Left lung (tissue), 4 donors: ENCODE measurements at regions not wholly inside any gene's neighbourhood (a gene's known extent, or its start where the extent isn't known, plus 50 kb on each side); places are given as distances from the start of the nearest gene placed in this dataset.

ENCODE experiments used
- ATAC-seq: fragments of 200-7000 bp; cut with Tn5 transposase; one replicate; pipeline ENCODE4 v1.9.1; 2020; ENCODE audit warnings: moderate library complexity
- DNase-seq, 4 donors: peaks; one replicate each; pipeline ENCODE4 v3.0.0-alpha.2; 2013 to 2020
- H3K27ac ChIP-seq, 2 donors: fragments of 200-600 bp; sonication (generic) in 1 of 2; one replicate each; pipeline versions ENCODE4 v1.5.0 to v1.8.0; 2020 to 2021
- H3K27me3 ChIP-seq, 2 donors: fragments of 200-600 bp; sonication (generic) in 1 of 2; one replicate each; pipeline versions ENCODE4 v1.5.0 to v1.8.0; 2020 to 2021
- H3K36me3 ChIP-seq, 2 donors: fragments of 200-600 bp; sonication (generic) in 1 of 2; one replicate each; pipeline versions ENCODE4 v1.5.0 to v1.8.0; 2020 to 2021
- H3K4me1 ChIP-seq, 2 donors: fragments of 200-600 bp; one replicate each; pipeline ENCODE4 v1.8.0; 2021
- H3K4me3 ChIP-seq, 2 donors: fragments of 200-600 bp; sonication (generic) in 1 of 2; one replicate each; pipeline versions ENCODE4 v1.5.0 to v1.8.0; 2020 to 2021; ENCODE audit warnings: mild to moderate bottlenecking in 1 of 2
- H3K9me3 ChIP-seq, 2 donors: fragments of 200-600 bp; sonication (generic) in 1 of 2; one replicate each; pipeline versions ENCODE4 v1.5.0 to v1.8.0; 2020 to 2021
- intact Hi-C, 2 donors: fragments of 100-400 bp; cut with DNase I; formaldehyde crosslinking; loops; one replicate each; pipeline versions ENCODE4 v1.11.2 to v1.14.2; 2022
- TF ChIP-seq, protein P1 (sequence below), 2 donors: fragments of 200-600 bp; sonication (generic) in 1 of 2; IDR thresholded peaks; one replicate each; pipeline versions ENCODE4 v1.5.0 to v1.8.0; 2021; ENCODE audit warnings: antibody characterized with exemption in 2 of 2
- donor health status: DM: no; HTN: yes; CAD: no.
- donor health status: DM: no; HTN: no; CAD: no.

DNA sequence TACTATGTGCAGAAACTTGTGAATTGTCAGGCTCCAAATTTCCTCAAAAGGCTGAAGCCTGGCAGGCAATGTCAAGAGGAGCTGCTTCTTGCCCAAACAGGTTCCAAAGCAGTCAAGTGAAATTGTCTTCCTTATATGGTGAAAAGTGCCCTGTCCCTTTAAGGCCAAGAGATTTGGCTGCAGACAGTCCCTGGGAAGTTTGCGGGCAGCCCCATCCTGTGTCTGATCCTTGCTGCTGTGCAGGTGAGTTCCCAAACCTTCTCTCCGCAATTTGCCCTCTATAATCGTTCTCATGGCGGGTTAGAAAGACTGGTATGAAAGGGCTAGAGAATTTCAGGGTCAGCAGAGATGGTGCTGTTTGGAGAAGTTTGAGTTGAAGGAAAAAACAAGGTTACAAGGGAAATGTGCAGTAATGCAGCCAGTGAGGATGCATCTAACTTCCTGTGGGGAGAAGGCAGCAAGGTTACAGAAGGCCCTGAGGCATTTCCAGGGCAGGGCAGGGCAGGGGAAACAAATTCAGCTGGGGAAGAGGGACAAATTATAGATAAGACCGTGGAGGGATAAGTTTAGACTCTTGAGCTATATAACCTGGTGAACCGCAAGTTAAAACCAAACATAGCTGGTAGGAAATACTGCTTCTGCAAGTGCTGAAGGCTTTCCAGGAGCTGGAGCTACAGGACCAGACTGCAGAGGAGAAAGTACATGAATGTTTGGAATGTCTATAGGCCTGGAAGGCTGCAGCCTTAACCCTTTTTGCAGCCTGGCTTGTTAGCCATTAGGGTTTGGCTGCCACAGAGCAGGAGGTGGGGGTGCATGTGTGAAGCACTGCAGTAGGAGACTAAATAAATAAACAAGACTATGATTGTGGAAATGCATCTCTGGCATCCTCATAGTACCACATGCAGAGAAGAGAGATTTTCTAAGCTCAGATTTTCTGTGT is 256.2 kb upstream of the IL12A start:
- H3K27ac ChIP-seq, result peak overlapping the region in 1 of 2 donors; percentile 66
- TF ChIP-seq, protein P1, sequence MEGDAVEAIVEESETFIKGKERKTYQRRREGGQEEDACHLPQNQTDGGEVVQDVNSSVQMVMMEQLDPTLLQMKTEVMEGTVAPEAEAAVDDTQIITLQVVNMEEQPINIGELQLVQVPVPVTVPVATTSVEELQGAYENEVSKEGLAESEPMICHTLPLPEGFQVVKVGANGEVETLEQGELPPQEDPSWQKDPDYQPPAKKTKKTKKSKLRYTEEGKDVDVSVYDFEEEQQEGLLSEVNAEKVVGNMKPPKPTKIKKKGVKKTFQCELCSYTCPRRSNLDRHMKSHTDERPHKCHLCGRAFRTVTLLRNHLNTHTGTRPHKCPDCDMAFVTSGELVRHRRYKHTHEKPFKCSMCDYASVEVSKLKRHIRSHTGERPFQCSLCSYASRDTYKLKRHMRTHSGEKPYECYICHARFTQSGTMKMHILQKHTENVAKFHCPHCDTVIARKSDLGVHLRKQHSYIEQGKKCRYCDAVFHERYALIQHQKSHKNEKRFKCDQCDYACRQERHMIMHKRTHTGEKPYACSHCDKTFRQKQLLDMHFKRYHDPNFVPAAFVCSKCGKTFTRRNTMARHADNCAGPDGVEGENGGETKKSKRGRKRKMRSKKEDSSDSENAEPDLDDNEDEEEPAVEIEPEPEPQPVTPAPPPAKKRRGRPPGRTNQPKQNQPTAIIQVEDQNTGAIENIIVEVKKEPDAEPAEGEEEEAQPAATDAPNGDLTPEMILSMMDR (IDR thresholded peaks at IDR 0.05), result no peak
- DNase-seq (peak in 1 of 4 donors; percentile 45), ATAC-seq (peak; percentile 91)
- peak overlapping the region in 1 of 2 donors; percentile 28 for H3K4me3 ChIP-seq
- no peaks in the 10 kb centered on the region for H3K9me3 ChIP-seq
- H3K36me3 ChIP-seq, result no peaks in the 10 kb centered on the region
- H3K4me1 ChIP-seq, result peaks cover 8 to 12% of the 10 kb centered on the region in 2 donors
- H3K27me3 ChIP-seq, result no peaks in the 10 kb centered on the region
- intact Hi-C loops, result no loop called here

DNA sequence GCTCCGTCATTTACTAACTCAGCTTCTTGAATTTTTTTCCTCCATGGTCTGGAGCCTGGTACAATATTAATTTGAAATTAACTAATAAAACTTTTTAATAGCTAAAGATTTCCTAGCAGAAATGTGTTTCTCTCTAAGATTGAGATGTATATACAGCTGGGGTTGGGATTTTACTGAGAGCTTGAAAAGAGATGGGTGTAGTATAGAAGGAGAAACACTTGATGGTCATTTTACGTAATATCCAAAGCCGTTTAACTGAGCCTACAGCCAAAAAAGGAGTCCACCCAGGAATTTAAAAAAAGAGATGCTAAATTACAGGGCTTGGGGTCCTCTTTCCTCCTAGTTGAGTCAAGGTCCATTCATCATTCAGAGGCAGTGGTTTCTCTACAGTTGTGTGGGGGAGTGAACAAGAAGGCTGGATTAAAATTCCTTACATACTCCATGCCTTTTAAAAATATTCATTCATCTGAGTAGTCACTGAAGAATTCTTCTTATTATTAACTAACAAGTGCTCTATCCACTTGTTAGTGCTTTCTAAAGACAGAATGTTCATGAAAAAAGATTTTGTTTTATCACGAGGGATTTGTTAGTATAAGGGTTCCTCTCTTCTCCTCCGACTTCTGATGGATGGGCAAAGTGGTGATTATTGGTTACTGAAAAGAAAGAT is 255.3 kb upstream of the IL12A start:
- no peaks in the 10 kb centered on the region for H3K27me3 ChIP-seq
- H3K9me3 ChIP-seq, result no peaks in the 10 kb centered on the region
- TF ChIP-seq, protein P1 (IDR thresholded peaks at IDR 0.05), result no peak
- peak overlapping the region in 1 of 2 donors; percentile 66 for H3K27ac ChIP-seq
- H3K4me3 ChIP-seq, result peak overlapping the region in 1 of 2 donors; percentile 28
- H3K36me3 ChIP-seq, result no peaks in the 10 kb centered on the region
- DNase-seq, result no peak
- intact Hi-C loops, result no loop called here
- ATAC-seq, result peak; percentile 60
- peaks cover 8 to 12% of the 10 kb centered on the region in 2 donors for H3K4me1 ChIP-seq

DNA sequence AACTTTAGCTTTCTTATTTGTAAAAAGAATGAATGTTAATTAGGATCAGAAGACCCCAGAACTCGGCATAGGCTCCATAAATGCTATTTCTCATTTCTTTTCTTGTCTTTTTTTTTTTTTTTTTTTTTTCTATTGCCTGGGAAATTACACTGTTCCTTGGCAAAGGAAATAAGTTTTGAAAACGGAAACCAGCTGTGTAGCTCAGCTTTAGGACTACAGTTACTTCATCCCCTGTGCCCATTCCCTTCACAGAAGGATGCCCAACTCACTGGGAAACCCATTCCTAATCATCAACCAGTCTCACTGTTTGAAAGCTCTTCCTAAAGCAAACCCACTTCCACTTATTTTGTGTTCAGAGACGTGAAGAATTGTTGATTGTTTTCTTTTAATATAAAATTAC is 254.0 kb upstream of the IL12A start:
- TF ChIP-seq, protein P1 (IDR thresholded peaks at IDR 0.05), result no peak
- Histone ChIP-seq H3K9me3 (no peaks in the 10 kb centered on the region), H3K27ac (no peak overlapping the region), H3K4me1 (peaks cover 8 to 12% of the 10 kb centered on the region in 2 donors), H3K36me3 (no peaks in the 10 kb centered on the region), H3K4me3 (no peak overlapping the region), H3K27me3 (no peaks in the 10 kb centered on the region)
- ATAC-seq (no peak), DNase-seq (no peak)
- intact Hi-C loops, result no loop called here

GRCh38 chr3:159739166-159739565 is 249.5 kb upstream of the IL12A start:
- Histone ChIP-seq H3K9me3 (no peaks in the 10 kb centered on the region), H3K36me3 (no peaks in the 10 kb centered on the region), H3K27me3 (no peaks in the 10 kb centered on the region), H3K4me3 (no peak overlapping the region), H3K4me1 (peaks cover 0 to under 1% of the 10 kb centered on the region in 2 donors), H3K27ac (no peak overlapping the region)
- ATAC-seq (no peak), DNase-seq (no peak)
- TF ChIP-seq, protein P1 (IDR thresholded peaks at IDR 0.05), result no peak
- intact Hi-C loops, result no loop called here

DNA sequence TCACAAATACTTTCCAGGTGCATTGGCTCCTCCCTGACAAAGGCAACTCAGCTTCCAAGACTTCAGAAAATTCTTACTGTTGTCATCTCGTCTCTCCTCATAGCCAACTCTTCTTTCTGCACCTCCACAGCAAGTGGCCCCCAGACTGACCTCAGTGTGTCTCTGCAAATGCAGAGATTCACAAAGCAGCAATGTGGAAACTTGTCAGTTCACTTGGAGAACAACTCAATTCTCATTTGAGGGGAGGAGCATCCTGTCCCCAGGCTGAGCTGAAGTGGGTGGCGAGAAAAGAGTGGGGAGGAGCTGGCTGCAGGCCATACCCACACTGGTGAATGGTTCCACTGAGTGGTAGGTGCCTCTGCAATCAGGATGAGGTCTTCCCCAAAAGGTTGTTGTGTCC is 248.7 kb upstream of the IL12A start:
- no peak for DNase-seq
- no peaks in the 10 kb centered on the region for H3K36me3 ChIP-seq
- no peak overlapping the region for H3K4me3 ChIP-seq
- no peaks in the 10 kb centered on the region for H3K4me1 ChIP-seq
- intact Hi-C loops, result no loop called here
- H3K9me3 ChIP-seq, result no peaks in the 10 kb centered on the region
- no peak for ATAC-seq
- TF ChIP-seq, protein P1 (IDR thresholded peaks at IDR 0.05), result no peak
- H3K27me3 ChIP-seq, result no peaks in the 10 kb centered on the region
- no peak overlapping the region for H3K27ac ChIP-seq
